ENCODE measurements at regions not wholly inside any gene's neighbourhood (a gene's known extent, or its start where the extent isn't known, plus 50 kb on each side); places are given as distances from the start of the nearest gene placed in this dataset.

GRCh38 chr6:158913580-158913979, 86.4 kb downstream of the RSPH3 start:
- no peak for DNase-seq (ENCODE audit: insufficient read length, low spot score, missing footprints)
- TF ChIP-seq CTCF (IDR thresholded peaks at IDR 0.05; ENCODE audit: extremely low read depth, low read depth, low read length): no peak
- no peaks in the 10 kb centered on the region for H3K79me2 ChIP-seq (ENCODE audit: insufficient read depth, low read length)

GRCh38 chr6:158912655-158913054, 87.3 kb downstream of the RSPH3 start:
- H3K79me2 ChIP-seq (ENCODE audit: insufficient read depth, low read length): no peaks in the 10 kb centered on the region
- H3K27ac ChIP-seq (ENCODE audit: low read depth, low read length): no peak overlapping the region
- no peaks in the 10 kb centered on the region for H3K36me3 ChIP-seq (ENCODE audit: insufficient read depth, low read length)
- TF ChIP-seq CTCF (IDR thresholded peaks at IDR 0.05; ENCODE audit: extremely low read depth, low read depth, low read length): no peak
- H2AFZ ChIP-seq (ENCODE audit: low read length): no peak overlapping the region
- H3K4me1 ChIP-seq (ENCODE audit: insufficient read depth, low read length): no peaks in the 10 kb centered on the region
- no peak overlapping the region for H3K4me3 ChIP-seq (ENCODE audit: insufficient read depth, low read length)
- no peak for DNase-seq (ENCODE audit: insufficient read length, low spot score, missing footprints)
- H3K9me3 ChIP-seq (ENCODE audit: low read depth, low read length): no peaks in the 10 kb centered on the region
- H3K27me3 ChIP-seq (ENCODE audit: insufficient read depth, low read length): no peaks in the 10 kb centered on the region
- no peak overlapping the region for H3K4me2 ChIP-seq (ENCODE audit: insufficient read depth, low read length)
- no peaks in the 10 kb centered on the region for H4K20me1 ChIP-seq (ENCODE audit: insufficient read depth, low read length)

More at GRCh38 chr6:158913580-158913979, 86.4 kb downstream of the RSPH3 start:
- Histone ChIP-seq H3K36me3 (ENCODE audit: insufficient read depth, low read length) (no peaks in the 10 kb centered on the region), H3K4me3 (ENCODE audit: insufficient read depth, low read length) (no peak overlapping the region), H3K9me3 (ENCODE audit: low read depth, low read length) (no peaks in the 10 kb centered on the region), H3K4me2 (ENCODE audit: insufficient read depth, low read length) (no peak overlapping the region), H4K20me1 (ENCODE audit: insufficient read depth, low read length) (no peaks in the 10 kb centered on the region), H2AFZ (ENCODE audit: low read length) (no peak overlapping the region), H3K27me3 (ENCODE audit: insufficient read depth, low read length) (no peaks in the 10 kb centered on the region), H3K27ac (ENCODE audit: low read depth, low read length) (no peak overlapping the region), H3K4me1 (ENCODE audit: insufficient read depth, low read length) (no peaks in the 10 kb centered on the region)

- Histone ChIP-seq H3K4me1 (ENCODE audit: insufficient read depth, low read length) (no peaks in the 10 kb centered on the region), H3K27me3 (ENCODE audit: insufficient read depth, low read length) (no peaks in the 10 kb centered on the region), H2AFZ (ENCODE audit: low read length) (no peak overlapping the region), H3K79me2 (ENCODE audit: insufficient read depth, low read length) (no peaks in the 10 kb centered on the region), H3K4me3 (ENCODE audit: insufficient read depth, low read length) (no peak overlapping the region), H3K4me2 (ENCODE audit: insufficient read depth, low read length) (no peak overlapping the region), H3K36me3 (ENCODE audit: insufficient read depth, low read length) (no peaks in the 10 kb centered on the region), H3K9me3 (ENCODE audit: low read depth, low read length) (no peaks in the 10 kb centered on the region), H4K20me1 (ENCODE audit: insufficient read depth, low read length) (no peaks in the 10 kb centered on the region), H3K27ac (ENCODE audit: low read depth, low read length) (no peak overlapping the region)
- TF ChIP-seq CTCF (IDR thresholded peaks at IDR 0.05; ENCODE audit: extremely low read depth, low read depth, low read length): no peak
- no peak for DNase-seq (ENCODE audit: insufficient read length, low spot score, missing footprints)
Measured at GRCh38 chr6:158911746-158912480, 88.1 kb downstream of the RSPH3 start.

GRCh38 chr6:158910484-158911440, 89.2 kb downstream of the RSPH3 start:
- no peak for DNase-seq (ENCODE audit: insufficient read length, low spot score, missing footprints)
- H3K27ac ChIP-seq (ENCODE audit: low read depth, low read length): no peak overlapping the region
- H3K36me3 ChIP-seq (ENCODE audit: insufficient read depth, low read length): no peaks in the 10 kb centered on the region
- TF ChIP-seq CTCF (IDR thresholded peaks at IDR 0.05; ENCODE audit: extremely low read depth, low read depth, low read length): no peak
- H4K20me1 ChIP-seq (ENCODE audit: insufficient read depth, low read length): no peaks in the 10 kb centered on the region
- H3K4me3 ChIP-seq (ENCODE audit: insufficient read depth, low read length): no peak overlapping the region
- no peaks in the 10 kb centered on the region for H3K4me1 ChIP-seq (ENCODE audit: insufficient read depth, low read length)
- no peaks in the 10 kb centered on the region for H3K9me3 ChIP-seq (ENCODE audit: low read depth, low read length)
- H3K27me3 ChIP-seq (ENCODE audit: insufficient read depth, low read length): no peaks in the 10 kb centered on the region
- H3K4me2 ChIP-seq (ENCODE audit: insufficient read depth, low read length): no peak overlapping the region
- H3K79me2 ChIP-seq (ENCODE audit: insufficient read depth, low read length): no peaks in the 10 kb centered on the region
- H2AFZ ChIP-seq (ENCODE audit: low read length): no peak overlapping the region
